Mammary epithelial cell (primary cell): ENCODE measurements at regions not wholly inside any gene's neighbourhood (a gene's known extent, or its start where the extent isn't known, plus 50 kb on each side); places are given as distances from the start of the nearest gene placed in this dataset.

Source experiments
- EZH2 ChIP-seq: IDR thresholded peaks from 2 replicates; pipeline ENCODE4 v1.6.1; 2012; ENCODE audit warnings: low read length, inconsistent platforms, borderline replicate concordance
- TF ChIP-seq, protein P1 (sequence below), 2 donors: IDR thresholded peaks in 1 of 2; conservative IDR thresholded peaks in 1 of 2; 2 replicates each; pipeline ENCODE4 v1.5.1; 2011 to 2012; ENCODE audit warnings: inconsistent platforms in 2 of 2, low read length in 2 of 2, mild to moderate bottlenecking in 2 of 2, control low read depth in 1 of 2, low read depth in 1 of 2; ENCODE audit not compliant: insufficient read depth in 1 of 2; ENCODE audit errors: extremely low read depth in 1 of 2

DNA sequence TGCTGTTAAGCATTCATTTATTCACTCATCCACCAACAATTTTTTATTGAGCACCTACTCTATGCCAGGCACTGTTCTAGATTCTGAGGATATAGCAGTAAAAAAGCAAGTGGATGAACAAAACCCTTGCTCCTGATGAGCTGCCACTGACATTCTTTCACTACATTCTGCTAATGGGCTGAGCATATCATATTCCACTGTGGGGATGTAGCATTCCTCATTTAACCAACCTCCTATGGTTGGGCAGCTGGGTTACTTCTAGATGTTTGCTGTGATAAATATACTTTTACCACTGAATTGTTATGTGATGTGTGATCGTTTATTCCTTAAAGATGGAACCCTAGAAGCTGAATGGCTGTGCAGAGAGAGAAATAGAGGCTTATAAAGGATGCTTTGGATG lies 176.9 kb downstream of the MN1 start:
- TF ChIP-seq, protein P1, sequence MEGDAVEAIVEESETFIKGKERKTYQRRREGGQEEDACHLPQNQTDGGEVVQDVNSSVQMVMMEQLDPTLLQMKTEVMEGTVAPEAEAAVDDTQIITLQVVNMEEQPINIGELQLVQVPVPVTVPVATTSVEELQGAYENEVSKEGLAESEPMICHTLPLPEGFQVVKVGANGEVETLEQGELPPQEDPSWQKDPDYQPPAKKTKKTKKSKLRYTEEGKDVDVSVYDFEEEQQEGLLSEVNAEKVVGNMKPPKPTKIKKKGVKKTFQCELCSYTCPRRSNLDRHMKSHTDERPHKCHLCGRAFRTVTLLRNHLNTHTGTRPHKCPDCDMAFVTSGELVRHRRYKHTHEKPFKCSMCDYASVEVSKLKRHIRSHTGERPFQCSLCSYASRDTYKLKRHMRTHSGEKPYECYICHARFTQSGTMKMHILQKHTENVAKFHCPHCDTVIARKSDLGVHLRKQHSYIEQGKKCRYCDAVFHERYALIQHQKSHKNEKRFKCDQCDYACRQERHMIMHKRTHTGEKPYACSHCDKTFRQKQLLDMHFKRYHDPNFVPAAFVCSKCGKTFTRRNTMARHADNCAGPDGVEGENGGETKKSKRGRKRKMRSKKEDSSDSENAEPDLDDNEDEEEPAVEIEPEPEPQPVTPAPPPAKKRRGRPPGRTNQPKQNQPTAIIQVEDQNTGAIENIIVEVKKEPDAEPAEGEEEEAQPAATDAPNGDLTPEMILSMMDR (conservative IDR thresholded peaks at IDR 0.05 in 1 of 2, IDR thresholded peaks at IDR 0.05 in 1 of 2; ENCODE audit: extremely low read depth in 1 of 2, insufficient read depth in 1 of 2, low read depth in 1 of 2, low read length in 2 of 2), result no peak
- TF ChIP-seq EZH2, result no peak
